GM18867 (cell line): ENCODE measurements at regions not wholly inside any gene's neighbourhood (a gene's known extent, or its start where the extent isn't known, plus 50 kb on each side); places are given as distances from the start of the nearest gene placed in this dataset.

Source experiments
- ATAC-seq: cut with Tn5 transposase; IDR thresholded peaks from one replicate; pipeline ENCODE4 v1.9.1; 2021; ENCODE audit warnings: mild to moderate bottlenecking, moderate library complexity; ENCODE audit not compliant: unreplicated experiment

- no peak for ATAC-seq
These were observed 166.9 kb downstream of the IER5 start for GRCh38 chr1:181255270-181255929.

DNA sequence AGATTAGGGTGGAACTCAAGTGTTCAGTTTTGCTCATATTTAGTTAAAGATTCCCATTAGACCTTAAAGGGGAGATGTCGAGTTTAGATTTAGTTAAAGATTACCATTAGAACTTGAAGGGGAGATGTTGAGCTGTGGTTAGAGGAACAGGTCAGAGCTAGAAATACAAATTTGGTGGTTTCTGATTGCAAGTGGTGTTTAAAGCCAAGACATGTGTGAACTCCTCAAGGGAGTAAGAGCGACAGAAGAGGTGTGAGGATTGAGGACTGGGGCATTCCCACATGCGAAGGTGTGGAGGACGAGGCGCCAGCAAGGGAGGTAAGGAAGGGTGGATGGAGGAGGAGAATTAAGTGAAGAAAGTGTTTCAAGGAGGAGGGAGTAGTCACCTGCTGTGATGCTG is 168.6 kb downstream of the IER5 start:
- peak; percentile 95 for ATAC-seq

GRCh38 chr1:181259026-181259745 is 170.7 kb downstream of the IER5 start:
- ATAC-seq: no peak

DNA sequence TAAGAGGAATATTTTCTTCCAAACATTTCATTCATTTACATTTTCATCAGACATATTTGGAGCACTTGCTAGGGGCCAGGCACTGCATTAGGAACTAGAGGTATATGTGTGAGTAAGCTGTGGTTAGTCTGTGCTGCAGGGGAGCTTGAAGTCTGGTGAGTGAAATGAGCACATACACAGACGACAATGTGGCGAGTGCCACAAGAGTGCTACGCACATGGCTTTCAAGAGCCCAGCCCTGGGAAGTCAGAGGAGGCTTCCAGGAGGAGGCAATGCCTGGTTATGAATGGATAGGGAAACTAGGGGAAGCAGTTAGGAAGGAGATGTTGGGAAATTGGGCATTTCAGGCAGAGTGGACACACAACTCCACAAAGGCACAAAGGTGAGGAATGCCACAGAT is 171.8 kb downstream of the IER5 start:
- ATAC-seq: no peak

GRCh38 chr1:181260994-181261393 is 172.5 kb downstream of the IER5 start:
- no peak for ATAC-seq

DNA sequence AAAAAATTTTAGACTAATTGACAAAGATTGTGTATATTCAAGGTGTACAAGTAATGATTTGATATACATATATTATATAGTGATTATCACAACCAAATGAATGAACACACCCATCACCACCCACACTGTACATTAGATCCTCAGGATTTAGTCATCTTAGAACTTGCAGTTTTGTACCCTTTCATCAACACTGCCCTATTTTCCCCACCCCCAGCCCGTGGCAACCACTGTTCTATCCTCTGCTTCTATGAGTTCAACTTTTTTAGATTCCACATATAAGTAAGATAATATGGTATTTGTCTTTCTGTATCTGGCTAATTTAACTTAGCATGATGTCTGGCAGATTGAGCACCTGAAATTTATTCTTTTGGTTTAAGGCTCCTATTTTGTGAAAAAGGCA is 173.6 kb downstream of the IER5 start:
- ATAC-seq: no peak

DNA sequence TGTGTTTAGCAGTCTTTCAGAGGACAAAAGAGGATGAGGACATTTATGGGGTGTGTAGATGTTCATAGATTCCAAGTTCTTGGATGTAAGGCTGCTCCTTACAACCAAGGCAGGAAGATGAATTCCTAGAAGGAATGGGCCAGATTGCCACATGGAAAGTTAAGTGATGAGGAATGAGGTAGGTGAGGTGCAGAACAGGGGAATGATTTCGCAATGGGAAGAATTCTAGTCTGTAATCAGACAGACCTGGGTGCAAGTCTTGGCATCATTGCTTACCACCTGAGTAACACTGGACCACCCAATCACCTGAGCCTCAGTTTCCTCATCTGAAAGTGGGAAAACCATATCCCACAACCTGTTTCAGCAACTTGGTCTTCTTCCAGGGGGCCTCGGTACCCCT is 174.9 kb downstream of the IER5 start:
- no peak for ATAC-seq

DNA sequence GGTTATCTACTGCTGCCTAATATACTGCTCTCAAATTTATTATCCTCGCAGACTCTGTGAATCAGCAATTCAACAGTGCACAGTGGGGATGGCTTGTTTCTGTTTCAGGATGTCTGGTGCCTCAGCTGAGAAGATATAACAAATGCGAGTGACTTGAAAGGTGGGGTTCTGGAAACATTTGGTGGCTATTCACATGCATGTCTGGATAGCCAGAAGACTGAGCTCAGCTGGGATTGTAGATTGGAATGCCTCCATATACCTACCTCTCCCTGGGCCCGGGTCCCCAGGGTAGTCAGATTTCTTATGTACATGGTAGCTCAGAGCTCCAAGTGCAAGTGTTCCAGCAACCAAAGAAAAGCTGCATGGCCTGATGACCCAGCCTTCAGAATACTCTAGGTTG is 176.3 kb downstream of the IER5 start:
- ATAC-seq: no peak

- no peak for ATAC-seq
These were observed 196.5 kb downstream of the IER5 start for GRCh38 chr1:181284978-181285377.

DNA sequence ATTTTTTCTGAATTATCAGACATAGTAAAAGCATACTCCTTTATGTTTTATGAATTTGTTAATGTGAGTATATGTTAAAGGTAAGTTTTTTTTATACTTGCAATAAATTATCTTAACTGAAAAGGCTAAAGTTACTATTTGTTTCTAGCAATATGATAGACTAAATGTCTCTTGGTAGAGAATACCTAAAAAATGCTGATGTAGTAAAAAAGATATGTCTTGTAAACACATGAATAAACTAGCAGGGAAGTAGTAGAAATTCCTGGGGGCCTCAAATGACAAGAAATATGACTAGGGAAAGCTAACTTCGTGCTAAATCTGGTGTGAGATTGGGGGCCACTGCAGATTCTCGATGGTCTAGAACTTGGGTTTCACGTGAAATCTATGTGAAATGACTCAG is 188.1 kb upstream of the CACNA1E start:
- ATAC-seq: no peak

- no peak for ATAC-seq
These were observed 187.1 kb upstream of the CACNA1E start for GRCh38 chr1:181296180-181296579.

DNA sequence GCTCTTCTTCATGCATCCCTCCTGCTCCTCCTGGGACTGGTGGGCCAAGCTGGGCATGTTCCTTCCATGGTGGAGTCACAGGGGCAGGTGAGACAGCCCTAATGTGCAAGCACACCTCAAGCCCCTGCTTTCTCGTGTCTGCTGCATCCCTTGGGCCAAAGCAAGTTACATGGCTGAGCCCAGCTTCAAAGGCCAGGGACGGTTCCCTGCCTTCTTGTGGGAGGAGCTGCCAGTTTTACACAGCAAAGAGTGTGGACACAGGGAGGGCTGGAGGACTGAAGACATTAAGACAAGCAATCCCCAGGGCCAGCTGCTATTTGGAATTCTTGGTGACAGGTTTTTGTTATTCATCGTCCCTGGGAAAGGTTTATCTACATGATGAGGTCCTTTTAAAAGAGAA is 175.2 kb upstream of the CACNA1E start:
- ATAC-seq: no peak

DNA sequence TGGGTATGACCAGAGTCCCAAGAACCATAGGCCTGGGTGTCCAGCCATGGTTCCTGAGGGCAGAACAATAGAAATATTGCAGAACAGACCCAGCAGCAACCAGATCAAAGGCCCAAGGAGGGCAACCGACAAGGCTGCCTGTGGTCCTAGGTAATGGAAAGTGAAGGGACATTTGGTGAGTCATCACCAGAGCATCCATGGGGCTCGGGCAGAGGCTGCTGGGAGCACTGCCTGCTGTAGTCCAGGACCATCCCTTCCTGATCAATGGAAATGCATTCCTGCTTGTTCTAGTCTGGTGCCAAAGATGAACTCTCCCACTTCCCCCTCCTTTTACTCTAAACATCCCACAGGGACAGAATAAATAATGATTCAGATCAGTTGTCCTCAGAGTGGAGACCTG is 172.8 kb upstream of the CACNA1E start:
- no peak for ATAC-seq

DNA sequence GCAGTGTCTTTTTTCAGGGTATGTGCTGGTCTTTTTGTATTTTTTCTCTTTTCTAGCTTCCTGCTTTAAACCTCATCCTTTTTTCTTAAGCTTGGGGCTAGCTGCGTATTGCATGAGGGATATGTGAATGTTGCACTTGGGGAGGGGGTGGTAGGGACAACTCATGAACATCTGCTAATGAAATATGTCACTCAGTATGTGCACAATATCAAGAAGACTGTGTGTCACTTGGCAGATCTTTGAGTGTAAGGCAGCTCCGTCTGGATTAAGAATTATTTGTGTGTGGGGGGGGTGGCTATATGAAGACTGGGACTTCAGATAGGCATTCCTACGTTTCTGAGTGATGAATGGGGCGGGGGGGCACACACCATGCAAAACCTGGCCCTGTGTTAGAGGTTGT is 170.4 kb upstream of the CACNA1E start:
- ATAC-seq: no peak

DNA sequence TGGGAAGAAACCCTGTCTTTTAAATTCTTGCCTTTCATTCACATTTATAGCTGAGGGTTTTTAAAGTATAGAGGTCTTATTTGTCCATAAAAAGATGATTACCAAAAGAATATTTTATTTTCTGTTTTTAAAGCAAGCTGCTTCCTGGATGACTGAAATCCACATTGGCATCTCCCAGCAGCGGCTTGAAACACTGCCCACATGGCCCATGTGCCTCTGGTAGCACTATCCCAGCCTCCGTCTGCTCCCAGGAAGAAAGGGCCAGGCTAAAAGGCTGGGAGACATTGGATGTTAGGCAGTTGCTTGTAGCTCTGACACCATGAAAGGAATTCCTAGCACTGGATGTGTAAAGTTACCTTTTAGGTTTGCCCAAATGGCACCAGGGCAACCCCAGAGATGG is 169.9 kb upstream of the CACNA1E start:
- ATAC-seq: no peak

DNA sequence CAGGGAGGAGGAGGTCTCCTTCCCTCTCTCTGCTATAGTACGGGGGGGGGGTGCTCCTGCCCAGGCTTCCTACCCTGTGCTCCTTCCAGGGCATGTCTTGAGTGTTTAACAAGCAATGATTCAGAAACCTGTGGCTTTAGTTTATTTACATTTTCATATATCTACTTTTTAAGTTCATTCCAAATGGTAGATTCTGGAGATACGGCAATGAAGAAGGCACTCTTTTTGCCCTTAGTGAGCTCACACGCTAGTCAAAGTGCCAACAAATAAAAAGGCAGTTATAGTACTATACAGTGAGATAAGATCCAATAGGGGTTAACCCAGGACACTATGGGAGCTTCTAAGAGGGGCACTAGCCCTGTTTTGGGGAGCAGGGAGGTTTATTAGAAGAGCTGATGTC is 169.3 kb upstream of the CACNA1E start:
- ATAC-seq: no peak

GRCh38 chr1:181314959-181315358 is 168.4 kb upstream of the CACNA1E start:
- ATAC-seq: no peak

DNA sequence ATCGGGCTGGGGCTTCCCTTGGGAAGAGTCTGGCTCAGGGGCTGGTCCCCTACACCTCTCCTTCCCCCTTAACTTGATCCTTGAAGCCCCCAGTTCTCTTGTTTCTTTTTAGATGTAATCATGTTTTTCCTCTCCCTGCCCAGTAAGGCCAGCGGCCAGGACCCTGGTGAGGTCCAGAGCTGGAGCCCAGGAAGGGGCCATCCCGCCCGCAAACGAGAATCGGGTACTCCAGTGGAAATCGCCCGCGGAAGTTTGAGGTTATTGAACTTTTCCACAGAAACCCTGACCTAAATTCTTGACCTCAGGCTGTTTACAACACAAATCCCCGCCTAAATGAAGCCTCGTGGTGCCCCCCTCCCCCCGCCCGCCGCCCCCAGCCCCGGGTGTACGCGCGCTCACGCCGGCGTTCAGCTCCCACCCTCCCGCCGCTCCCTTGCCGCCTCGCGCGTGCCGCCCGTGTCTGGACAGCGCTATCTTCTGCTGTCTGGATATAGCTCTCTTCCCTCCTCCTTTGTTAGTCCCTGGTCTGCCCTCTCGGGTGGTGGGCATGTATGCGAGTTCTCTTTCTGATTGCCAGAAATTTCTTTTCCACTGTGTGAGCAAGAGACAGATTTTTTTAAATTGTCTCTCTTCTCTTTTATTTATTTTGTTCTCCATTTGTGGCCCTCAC is 165.9 kb upstream of the CACNA1E start:
- no peak for ATAC-seq

GRCh38 chr1:181318022-181318857 is 165.1 kb upstream of the CACNA1E start:
- ATAC-seq: no peak

- ATAC-seq: no peak
These were observed 164.5 kb upstream of the CACNA1E start for GRCh38 chr1:181318858-181319235.

GRCh38 chr1:181319907-181320306 is 163.4 kb upstream of the CACNA1E start:
- no peak for ATAC-seq
